HG02885 (cell line): ENCODE measurements at regions not wholly inside any gene's neighbourhood (a gene's known extent, or its start where the extent isn't known, plus 50 kb on each side); places are given as distances from the start of the nearest gene placed in this dataset.

Experiments used
- ATAC-seq: cut with Tn5 transposase; IDR thresholded peaks from one replicate; pipeline ENCODE4 v1.9.1; 2021; ENCODE audit warnings: mild to moderate bottlenecking; ENCODE audit not compliant: unreplicated experiment, poor library complexity

- no peak for ATAC-seq
Measured at GRCh38 chr2:41726364-41726763, 321.5 kb upstream of the PKDCC start.

DNA sequence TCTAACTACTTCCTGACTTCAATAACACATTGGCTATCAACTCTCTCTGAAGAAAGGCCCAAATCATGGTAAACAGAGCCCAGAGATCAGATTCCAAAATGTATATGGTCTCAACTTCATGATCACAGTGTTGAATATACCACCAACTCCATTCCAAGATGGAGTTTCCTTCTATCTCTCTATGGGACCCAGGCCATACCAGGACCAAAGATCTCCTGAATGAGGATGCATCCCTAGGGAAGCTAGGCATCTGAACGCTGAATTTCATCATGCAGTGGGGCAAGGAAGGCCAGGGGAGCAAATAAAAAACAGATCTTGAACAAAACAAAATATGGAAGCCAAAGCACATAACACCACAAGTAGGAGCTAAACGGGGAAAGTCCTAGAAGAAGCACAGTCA lies 320.7 kb upstream of the PKDCC start:
- no peak for ATAC-seq

- no peak for ATAC-seq
Measured at GRCh38 chr2:41727711-41728110, 320.1 kb upstream of the PKDCC start.

DNA sequence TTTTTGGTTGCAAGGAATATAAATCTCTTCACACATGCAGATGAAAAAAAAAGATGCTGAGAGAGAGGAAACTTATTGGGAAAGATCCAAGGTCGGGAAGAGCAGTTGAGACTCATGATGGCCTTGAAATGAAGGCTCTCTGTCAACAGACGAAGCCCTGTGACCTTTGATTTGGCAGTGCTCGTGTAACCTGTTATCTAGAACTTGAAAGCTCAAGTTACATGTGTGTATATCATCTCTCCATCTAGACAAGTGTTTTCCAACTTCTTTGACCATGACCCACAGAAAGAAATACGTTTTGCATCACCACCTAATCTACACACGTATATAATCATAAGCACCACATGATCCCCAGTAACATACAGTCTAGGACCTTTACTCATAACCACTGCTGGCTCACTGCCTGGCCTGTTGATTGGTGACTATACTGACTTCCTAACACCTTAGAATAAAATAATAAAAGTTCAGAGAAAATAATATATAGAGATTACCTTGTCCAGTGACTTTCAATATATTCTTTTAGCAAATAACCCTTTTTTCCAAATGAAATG lies 319.0 kb upstream of the PKDCC start:
- no peak for ATAC-seq

DNA sequence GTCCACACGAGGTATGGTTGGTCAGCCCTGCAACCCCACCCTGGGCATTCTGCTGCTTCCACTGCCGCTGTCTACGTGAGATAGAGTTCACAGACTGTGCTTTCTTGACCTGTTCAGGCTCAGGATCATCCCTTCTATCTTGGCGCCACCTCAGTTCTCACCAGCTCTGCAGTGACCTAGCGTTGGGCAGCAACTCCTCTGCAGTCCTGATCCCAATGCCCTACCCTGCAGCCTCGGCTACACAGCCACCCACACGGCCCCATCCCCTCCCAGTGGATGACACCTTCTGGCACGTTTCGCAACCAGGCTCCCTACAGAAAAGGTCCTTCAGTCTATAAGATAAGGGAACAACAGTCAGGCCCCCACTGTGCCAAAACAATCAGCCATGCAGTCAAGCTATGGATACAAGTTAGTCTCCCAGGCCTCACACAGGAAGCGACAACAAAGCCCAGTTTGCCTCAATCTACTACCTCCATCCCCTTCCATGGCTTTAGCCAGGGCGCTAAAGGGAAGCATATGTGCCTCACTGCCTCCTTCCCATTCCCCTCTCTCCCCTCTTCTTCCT lies 317.9 kb upstream of the PKDCC start:
- ATAC-seq = no peak

DNA sequence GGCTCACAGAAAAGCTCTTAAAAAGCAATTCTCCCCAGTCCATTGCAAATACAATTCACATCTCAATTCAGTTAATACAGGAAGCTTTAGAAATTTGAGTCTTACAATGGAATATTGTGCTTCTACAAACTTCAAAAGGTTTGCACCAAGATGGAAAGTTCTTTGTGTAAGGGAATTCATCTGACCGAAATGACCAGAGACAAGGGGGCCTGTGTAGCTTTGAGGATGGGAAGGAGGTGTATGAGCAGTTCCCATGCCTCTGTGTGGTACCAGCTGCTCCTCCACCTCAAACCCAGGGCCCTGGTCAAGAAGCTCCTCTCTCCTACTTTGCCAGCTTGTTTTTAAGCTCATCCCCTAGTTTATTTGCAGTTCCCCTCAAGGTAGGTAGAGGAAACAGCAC lies 312.8 kb upstream of the PKDCC start:
- no peak for ATAC-seq

DNA sequence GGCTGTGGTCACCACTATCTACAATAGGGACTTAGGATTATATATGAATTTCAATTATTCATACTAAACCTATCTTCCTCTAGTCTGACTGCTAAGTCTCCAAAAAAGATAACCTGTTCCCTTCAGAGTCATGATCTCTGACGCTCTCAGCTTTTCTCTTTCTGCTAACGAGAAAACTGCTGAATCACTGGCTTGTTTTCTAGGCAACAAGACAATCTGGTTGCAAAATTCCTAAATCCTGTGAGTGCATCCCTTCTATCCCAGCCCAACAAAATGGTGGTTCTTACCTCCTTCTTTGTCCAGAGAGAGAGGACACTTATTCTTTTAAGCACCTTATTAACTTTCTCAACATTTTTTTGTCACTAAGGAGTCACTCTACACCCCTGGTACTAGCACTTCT lies 312.3 kb upstream of the PKDCC start:
- no peak for ATAC-seq

DNA sequence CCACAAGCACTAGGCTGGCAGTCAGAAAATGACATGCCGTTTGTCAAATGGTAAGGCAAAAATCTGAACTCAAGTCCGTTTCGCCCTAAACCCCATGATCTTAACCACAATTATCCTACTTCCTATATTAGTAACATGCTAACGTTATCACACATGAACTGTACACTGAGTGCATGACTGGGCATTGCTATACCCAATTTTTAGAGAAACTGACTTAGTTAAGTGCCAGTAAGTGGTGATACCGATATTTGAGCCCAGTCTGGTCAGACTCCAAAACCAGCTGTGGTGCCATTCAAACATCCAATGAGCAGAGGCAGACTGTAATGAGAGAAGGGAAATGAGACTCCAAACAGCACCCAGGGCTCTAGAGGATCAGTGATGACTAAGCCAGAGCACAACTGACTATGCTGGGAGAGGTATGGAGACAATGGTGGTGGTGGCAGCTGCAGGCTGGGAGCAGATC lies 311.7 kb upstream of the PKDCC start:
- peak; percentile 93 for ATAC-seq

DNA sequence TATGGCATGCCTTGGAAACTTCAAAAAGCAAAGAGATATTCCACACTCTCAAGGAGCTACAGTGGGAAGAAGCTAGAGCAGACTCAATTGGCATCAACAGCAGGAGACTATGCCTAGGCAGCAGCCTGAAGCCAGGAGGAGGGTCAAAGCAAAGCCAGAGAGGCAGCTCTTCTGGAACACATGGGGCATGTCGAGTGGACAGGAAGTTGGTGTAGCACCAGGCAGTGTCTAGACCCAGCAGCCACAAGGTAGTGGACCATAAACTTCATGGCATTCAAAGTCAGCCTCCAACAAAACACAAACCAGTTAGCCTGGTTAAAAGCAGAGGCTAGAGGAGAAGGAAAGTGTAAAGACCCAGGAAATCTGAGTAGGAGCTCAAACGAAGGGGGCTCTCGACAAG lies 311.2 kb upstream of the PKDCC start:
- ATAC-seq = peak; percentile 36

DNA sequence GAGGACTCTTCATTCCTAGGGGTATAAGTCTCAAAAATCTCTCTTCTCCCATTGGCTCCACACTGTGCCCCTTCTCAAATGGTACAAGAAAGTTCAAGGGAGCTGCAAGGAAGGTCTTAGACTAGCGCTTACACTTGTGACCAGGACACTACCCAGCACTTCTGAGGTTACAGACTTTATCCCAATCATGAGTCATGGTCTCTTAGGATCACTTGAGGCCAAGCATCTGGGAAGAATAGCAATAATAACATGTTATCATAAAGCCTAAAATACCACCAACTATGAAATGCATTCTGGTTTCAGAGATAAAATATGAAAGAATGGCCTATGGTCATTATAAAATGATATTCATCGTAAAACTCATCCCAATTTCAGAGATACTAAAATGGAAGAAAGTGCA lies 309.9 kb upstream of the PKDCC start:
- no peak for ATAC-seq

DNA sequence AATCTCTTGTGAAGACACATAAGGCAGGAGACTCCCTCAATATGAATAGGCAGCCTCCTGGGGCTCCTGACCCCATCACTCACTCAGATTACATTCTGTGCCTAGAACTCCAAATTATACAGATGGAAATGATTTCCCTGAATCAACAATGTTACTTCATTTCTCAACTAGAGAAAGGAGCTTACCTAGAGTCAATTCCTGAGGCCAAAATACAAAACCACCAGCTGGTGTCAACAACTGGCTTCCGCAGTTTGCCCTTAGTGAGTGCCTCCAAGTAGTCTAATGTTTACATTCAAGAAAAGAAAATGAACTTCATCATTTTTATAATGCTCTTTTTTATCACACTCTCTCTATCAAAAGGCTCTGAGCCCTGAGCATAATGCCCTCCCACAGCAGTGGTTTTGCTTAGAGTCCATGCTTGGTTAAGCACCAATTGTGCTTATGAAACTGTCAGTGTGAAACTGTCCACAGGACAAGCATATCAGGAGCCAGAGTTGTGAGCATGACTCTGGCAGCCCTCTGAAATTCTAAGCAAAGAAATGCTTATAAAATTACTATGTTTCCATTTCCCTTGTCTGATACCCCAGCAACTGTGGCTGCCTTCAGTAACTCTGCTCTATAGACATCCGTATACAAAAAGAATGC lies 305.7 kb upstream of the PKDCC start:
- ATAC-seq = peak; percentile 100

DNA sequence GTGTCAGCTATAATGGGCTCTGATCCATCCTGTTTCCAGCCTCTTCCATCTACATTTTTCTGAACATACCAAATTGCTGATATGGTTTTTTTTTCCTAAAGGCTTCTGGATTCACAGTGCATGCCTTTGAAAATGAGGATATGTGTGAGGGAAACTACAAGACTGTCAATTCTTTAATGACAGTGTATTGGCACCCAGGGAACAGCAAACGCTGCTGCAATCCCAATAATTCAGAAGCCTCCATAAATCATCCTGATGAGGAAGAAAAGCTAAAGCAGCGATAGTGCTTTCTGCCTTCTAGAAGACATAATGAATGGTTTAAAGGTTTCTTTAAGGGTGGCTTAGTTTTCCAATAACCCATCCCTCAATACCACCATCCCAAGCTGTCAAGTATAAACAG lies 304.5 kb upstream of the PKDCC start:
- no peak for ATAC-seq

DNA sequence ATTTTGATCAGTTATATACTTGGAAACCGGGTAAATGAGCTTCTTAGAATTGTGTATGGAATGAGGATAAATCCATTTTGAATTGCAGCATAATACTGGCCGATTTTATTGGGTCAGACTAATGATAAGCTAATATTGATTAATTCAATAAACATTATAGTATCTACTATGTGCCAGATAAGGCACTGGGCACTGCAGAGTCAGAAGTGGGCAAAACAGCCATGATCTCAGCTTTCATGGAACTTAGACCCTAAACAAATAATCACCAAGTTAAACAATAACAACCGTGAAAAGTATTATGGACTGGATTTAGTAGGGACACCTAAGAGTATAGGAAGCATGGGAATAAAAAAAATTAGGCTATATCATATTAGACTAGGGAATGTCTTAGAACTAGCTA lies 297.0 kb upstream of the PKDCC start:
- ATAC-seq = no peak

DNA sequence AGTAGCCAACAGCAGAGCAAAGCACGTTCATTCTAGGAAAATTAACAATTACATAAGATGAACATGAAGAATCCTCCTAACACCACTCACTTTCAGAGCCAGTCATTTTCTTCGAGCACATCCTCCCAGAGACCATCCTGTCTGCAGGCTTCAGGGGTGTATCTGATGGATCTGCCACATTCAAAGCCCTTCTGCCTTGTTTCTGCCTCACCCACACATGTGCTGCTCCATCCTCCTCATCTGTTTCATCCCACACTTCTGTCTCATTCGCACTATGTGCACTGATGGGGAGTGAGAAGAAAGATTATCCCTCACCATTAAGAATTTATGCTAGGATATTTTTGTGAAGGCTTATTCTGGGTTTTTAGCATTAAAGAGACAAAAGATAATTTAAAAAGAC lies 287.9 kb upstream of the PKDCC start:
- ATAC-seq = no peak

- no peak for ATAC-seq
Measured at GRCh38 chr2:41763141-41763540, 284.7 kb upstream of the PKDCC start.

DNA sequence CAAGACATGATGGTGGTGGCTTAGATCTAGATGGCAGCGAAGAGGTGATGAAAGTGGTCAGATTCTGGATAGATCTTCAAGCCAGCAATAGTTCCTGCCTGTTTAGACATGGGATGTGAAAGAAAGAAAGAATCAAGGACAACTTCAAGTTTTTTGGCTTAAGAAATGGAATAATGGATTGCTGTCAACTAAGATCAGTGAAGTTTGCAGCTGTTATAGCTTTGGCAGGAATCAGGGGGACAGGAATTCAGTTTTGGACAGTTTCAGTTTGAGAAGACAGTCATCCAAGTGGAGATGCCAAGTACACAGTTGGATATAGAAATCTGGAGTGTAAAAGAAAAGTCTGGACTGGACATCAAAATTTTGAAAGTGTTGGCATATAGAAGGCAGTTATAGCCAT lies 283.7 kb upstream of the PKDCC start:
- no peak for ATAC-seq

GRCh38 chr2:41764919-41765318 lies 282.9 kb upstream of the PKDCC start:
- ATAC-seq = peak; percentile 45

- ATAC-seq = no peak
Measured at GRCh38 chr2:41768310-41768709, 279.5 kb upstream of the PKDCC start.

DNA sequence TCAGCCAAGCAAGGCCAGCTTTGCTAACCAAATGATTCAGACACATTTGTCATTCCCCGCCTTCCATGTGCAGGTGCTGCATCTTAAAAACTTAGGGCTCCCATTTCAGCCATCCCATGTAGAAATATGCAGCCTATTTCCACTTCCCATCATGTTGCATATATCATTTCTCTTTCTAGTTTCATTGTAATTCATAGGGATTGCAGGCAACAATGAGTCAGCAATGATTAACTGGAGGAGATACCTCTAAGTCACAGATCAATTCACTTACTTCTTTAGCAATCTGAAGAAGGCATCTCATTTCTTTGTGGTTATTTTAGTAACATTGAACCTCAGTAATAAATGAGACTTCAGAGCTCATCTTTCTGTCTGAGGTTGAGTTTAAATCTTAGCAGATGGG lies 276.1 kb upstream of the PKDCC start:
- no peak for ATAC-seq

GRCh38 chr2:41772697-41773096 lies 275.1 kb upstream of the PKDCC start:
- ATAC-seq = no peak

- no peak for ATAC-seq
Measured at GRCh38 chr2:41774011-41774605, 273.7 kb upstream of the PKDCC start.
